Caco-2 (cell line): ENCODE measurements at regions not wholly inside any gene's neighbourhood (a gene's known extent, or its start where the extent isn't known, plus 50 kb on each side); places are given as distances from the start of the nearest gene placed in this dataset.

ENCODE experiments used
- BruUV-seq: library from RNA; stranded (reverse); fragments of 400-500 nt; replicated peaks from 2 replicates; lab custom pipeline; 2021; lab: Mats Ljungman, UMichigan
- CTCF ChIA-PET: fragments of 300-600 bp; sonication (Branson Sonifier 250); formaldehyde crosslinking; loops from one replicate; lab custom pipeline; 2022; ENCODE audit warnings: antibody characterized with exemption; lab: Charles Lee
- POLR2A ChIA-PET: fragments of 300-600 bp; sonication (Branson Sonifier 250); formaldehyde crosslinking; loops from one replicate; lab custom pipeline; 2022; ENCODE audit warnings: antibody characterized with exemption; lab: Charles Lee
- DNase-seq, 2 experiments: peaks; one replicate each; pipeline versions ENCODE4 v3.0.0 to v3.0.0-alpha.2; 2020 to 2022
- H3K27me3 ChIP-seq: replicated peaks from 2 replicates; pipeline ENCODE4 v1.6.0; 2011; ENCODE audit warnings: low read length; ENCODE audit not compliant: control insufficient read depth, insufficient read depth
- H3K36me3 ChIP-seq: 2 replicates; pipeline ENCODE4 v1.5.1; 2011; ENCODE audit warnings: low read length; ENCODE audit not compliant: control insufficient read depth, insufficient read depth
- H3K4me1 ChIP-seq: fragments of 250-450 bp; sonication (Bioruptor Pico); 2 replicates; pipeline ENCODE4 v1.5.1; 2020; ENCODE audit warnings: mild to moderate bottlenecking
- H3K4me3 ChIP-seq: 2 replicates; pipeline ENCODE4 v1.5.1; 2011; ENCODE audit warnings: low read depth, mild to moderate bottlenecking, control low read depth, low read length
- H3K9me3 ChIP-seq: fragments of 250-450 bp; sonication (Bioruptor Pico); 2 replicates; pipeline ENCODE4 v1.5.1; 2020; ENCODE audit warnings: mild to moderate bottlenecking, moderate library complexity
- H3K27ac Mint-ChIP-seq: one replicate; pipeline ENCODE4 v1.8.0; 2022; ENCODE audit warnings: mixed read lengths; ENCODE audit not compliant: unreplicated experiment
- H3K27me3 Mint-ChIP-seq: one replicate; pipeline ENCODE4 v1.8.0; 2022; ENCODE audit warnings: mixed read lengths; ENCODE audit not compliant: insufficient read depth, unreplicated experiment
- H3K36me3 Mint-ChIP-seq: one replicate; pipeline ENCODE4 v1.8.0; 2022; ENCODE audit warnings: mild to moderate bottlenecking, mixed read lengths; ENCODE audit not compliant: insufficient read depth, unreplicated experiment
- H3K4me1 Mint-ChIP-seq: one replicate; pipeline ENCODE4 v1.8.0; 2022; ENCODE audit warnings: low read depth, mixed read lengths; ENCODE audit not compliant: unreplicated experiment
- H3K4me3 Mint-ChIP-seq: one replicate; pipeline ENCODE4 v1.8.0; 2022; ENCODE audit warnings: mild to moderate bottlenecking, moderate library complexity, mixed read lengths; ENCODE audit not compliant: unreplicated experiment
- H3K9me3 Mint-ChIP-seq: one replicate; pipeline ENCODE4 v1.8.0; 2022; ENCODE audit warnings: mixed read lengths; ENCODE audit not compliant: unreplicated experiment
- intact Hi-C: fragments of 100-400 bp; cut with micrococcal nuclease; formaldehyde crosslinking; loops from one replicate; pipeline ENCODE4 v1.10.0; 2022; ENCODE audit not compliant: unreplicated experiment
- TF ChIP-seq, protein P1 (sequence below), 2 experiments: fragments of 200-600 bp in 1 of 2; IDR thresholded peaks; 1 replicate in 1 of 2; 2 replicates in 1 of 2; pipeline versions ENCODE4 v1.5.1 to v1.8.0; 2011 to 2022; ENCODE audit warnings: antibody characterized with exemption in 1 of 2, control low read depth in 1 of 2, inconsistent platforms in 1 of 2, low read depth in 1 of 2, low read length in 1 of 2, mild to moderate bottlenecking in 1 of 2, moderate library complexity in 1 of 2; ENCODE audit not compliant: insufficient read depth in 1 of 2, severe bottlenecking in 1 of 2, unreplicated experiment in 1 of 2

DNA sequence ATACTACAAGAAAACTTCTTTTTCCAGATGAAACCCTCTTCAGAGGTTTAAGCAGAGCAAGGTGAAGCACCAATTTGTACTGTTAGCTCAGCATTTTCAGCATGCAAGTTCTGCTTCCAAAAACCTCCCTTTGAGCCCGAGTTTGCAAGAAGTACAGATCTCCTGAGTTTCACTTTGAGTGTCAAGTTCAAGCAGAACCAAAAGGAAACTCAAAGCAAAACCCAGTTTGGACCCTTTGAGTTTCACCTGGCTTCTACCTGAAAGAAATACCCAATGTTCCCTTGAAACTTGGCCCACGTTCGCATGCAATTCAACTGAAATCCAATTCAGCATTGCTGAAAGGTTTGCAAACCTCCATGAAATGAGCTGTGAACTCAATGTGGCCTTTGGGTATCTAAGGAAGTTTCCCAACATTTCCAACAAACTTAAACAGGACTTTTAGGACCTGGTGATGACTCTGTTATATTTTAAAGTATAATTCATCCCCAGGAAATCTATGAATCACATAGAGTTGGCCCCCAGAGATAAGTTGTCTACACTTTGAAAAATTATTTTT lies 62.9 kb upstream of the HBS1L start:
- DNase-seq = no peak
- Mint-ChIP-seq H3K36me3 (no peaks in the 10 kb centered on the region), H3K4me3 (no peak overlapping the region), H3K4me1 (peaks cover 7% of the 10 kb centered on the region), H3K27ac (no peak overlapping the region), H3K27me3 (no peaks in the 10 kb centered on the region), H3K9me3 (no peaks in the 10 kb centered on the region)
- TF ChIP-seq, protein P1, sequence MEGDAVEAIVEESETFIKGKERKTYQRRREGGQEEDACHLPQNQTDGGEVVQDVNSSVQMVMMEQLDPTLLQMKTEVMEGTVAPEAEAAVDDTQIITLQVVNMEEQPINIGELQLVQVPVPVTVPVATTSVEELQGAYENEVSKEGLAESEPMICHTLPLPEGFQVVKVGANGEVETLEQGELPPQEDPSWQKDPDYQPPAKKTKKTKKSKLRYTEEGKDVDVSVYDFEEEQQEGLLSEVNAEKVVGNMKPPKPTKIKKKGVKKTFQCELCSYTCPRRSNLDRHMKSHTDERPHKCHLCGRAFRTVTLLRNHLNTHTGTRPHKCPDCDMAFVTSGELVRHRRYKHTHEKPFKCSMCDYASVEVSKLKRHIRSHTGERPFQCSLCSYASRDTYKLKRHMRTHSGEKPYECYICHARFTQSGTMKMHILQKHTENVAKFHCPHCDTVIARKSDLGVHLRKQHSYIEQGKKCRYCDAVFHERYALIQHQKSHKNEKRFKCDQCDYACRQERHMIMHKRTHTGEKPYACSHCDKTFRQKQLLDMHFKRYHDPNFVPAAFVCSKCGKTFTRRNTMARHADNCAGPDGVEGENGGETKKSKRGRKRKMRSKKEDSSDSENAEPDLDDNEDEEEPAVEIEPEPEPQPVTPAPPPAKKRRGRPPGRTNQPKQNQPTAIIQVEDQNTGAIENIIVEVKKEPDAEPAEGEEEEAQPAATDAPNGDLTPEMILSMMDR (IDR thresholded peaks at IDR 0.05; ENCODE audit: insufficient read depth in 1 of 2, low read depth in 1 of 2, low read length in 1 of 2, severe bottlenecking in 1 of 2, unreplicated experiment in 1 of 2) = no peak
- Histone ChIP-seq H3K27me3 (no peaks in the 10 kb centered on the region; the same call in 1 of the 2 replicates), H3K4me3 (no peak overlapping the region), H3K4me1 (no peaks in the 10 kb centered on the region), H3K36me3 (no peaks in the 10 kb centered on the region), H3K9me3 (no peaks in the 10 kb centered on the region)
- BruUV-seq = no TSS peak
- ChIA-PET POLR2A (no interaction called here), CTCF (no interaction called here)
- intact Hi-C loops = no loop called here

DNA sequence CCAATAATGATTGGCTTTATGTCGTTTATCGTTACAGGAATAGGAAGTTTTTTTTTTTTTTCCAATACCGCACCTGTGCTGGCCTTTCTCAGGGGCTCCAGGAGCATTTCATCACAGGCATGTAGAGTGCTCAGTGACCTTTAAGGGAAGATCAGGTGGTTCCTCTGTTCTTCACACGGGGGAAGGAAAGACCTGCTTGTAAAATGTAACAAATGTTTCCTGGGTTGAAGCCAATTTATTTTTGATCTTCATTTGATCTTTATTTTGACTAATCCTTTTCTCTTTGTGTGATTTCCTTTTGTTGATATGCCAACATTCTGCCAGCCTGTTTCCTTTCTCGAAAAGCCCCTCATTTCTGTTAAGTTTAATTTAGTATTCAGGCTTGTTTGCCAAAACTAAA lies 61.9 kb upstream of the HBS1L start:
- Histone ChIP-seq H3K4me3 (no peak overlapping the region), H3K4me1 (no peaks in the 10 kb centered on the region), H3K36me3 (no peaks in the 10 kb centered on the region), H3K27me3 (no peaks in the 10 kb centered on the region; the same call in 1 of the 2 replicates), H3K9me3 (no peaks in the 10 kb centered on the region)
- no peaks in the 10 kb centered on the region for H3K36me3 Mint-ChIP-seq
- no peak for DNase-seq
- H3K27ac Mint-ChIP-seq = no peak overlapping the region
- peaks cover 10% of the 10 kb centered on the region for H3K4me1 Mint-ChIP-seq
- TF ChIP-seq, protein P1 (IDR thresholded peaks at IDR 0.05; ENCODE audit: insufficient read depth in 1 of 2, low read depth in 1 of 2, low read length in 1 of 2, severe bottlenecking in 1 of 2, unreplicated experiment in 1 of 2) = no peak
- H3K27me3 Mint-ChIP-seq = no peaks in the 10 kb centered on the region
- BruUV-seq = no TSS peak
- POLR2A ChIA-PET = no interaction called here
- no peak overlapping the region for H3K4me3 Mint-ChIP-seq
- intact Hi-C loops = no loop called here
- H3K9me3 Mint-ChIP-seq = no peaks in the 10 kb centered on the region
- CTCF ChIA-PET = no interaction called here

DNA sequence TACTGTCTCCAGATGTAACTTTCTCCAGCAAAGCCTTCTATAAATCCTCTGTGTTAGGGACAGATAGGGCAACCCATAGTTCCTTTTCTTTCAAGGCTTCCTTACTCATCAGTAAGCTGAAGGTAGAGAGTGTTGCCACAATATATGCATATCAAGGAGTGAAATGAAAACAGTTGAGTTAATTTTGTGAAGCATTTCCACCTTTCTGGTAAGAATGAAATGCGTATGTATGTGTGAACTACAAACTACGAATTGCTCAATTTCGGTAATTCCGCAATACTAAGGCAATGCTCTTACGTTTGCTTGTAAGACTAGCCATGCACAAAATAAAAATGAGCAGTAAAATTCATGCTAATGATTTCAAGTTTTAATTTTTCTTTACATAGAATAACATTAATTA lies 61.2 kb upstream of the HBS1L start:
- DNase-seq = no peak
- no peaks in the 10 kb centered on the region for H3K9me3 Mint-ChIP-seq
- no peaks in the 10 kb centered on the region for H3K36me3 ChIP-seq
- H3K27ac Mint-ChIP-seq = no peak overlapping the region
- TF ChIP-seq, protein P1 (IDR thresholded peaks at IDR 0.05; ENCODE audit: insufficient read depth in 1 of 2, low read depth in 1 of 2, low read length in 1 of 2, severe bottlenecking in 1 of 2, unreplicated experiment in 1 of 2) = no peak
- H3K4me1 Mint-ChIP-seq = peaks cover 10% of the 10 kb centered on the region
- H3K27me3 Mint-ChIP-seq = no peaks in the 10 kb centered on the region
- POLR2A ChIA-PET = no interaction called here
- CTCF ChIA-PET = no interaction called here
- no peak overlapping the region for H3K4me3 Mint-ChIP-seq
- H3K4me1 ChIP-seq = no peaks in the 10 kb centered on the region
- no peaks in the 10 kb centered on the region for H3K9me3 ChIP-seq
- no peak overlapping the region for H3K4me3 ChIP-seq
- intact Hi-C loops = no loop called here
- no TSS peak for BruUV-seq
- no peaks in the 10 kb centered on the region; the same call in 1 of the 2 replicates for H3K27me3 ChIP-seq
- no peaks in the 10 kb centered on the region for H3K36me3 Mint-ChIP-seq
